ENCODE measurements at regions not wholly inside any gene's neighbourhood (a gene's known extent, or its start where the extent isn't known, plus 50 kb on each side); places are given as distances from the start of the nearest gene placed in this dataset.
"Not testable (repeated sequence)": the region's sequence is repeated elsewhere in the genome, so short reads cannot be mapped to it uniquely, and the experiment has no call there.

GRCh38 chr1:234865171-234866006 is 255.4 kb upstream of the IRF2BP2 start:
- DNase-seq (ENCODE audit: extremely low read depth in 1 of 11, low read depth in 9 of 11, low spot score in 4 of 11): no peak

- no peak for DNase-seq (ENCODE audit: extremely low read depth in 1 of 11, low read depth in 9 of 11, low spot score in 4 of 11)
Observed at GRCh38 chr1:234864116-234864515, 254.1 kb upstream of the IRF2BP2 start.

GRCh38 chr1:234863551-234863971 is 253.6 kb upstream of the IRF2BP2 start:
- DNase-seq (ENCODE audit: extremely low read depth in 1 of 11, low read depth in 9 of 11, low spot score in 4 of 11): no peak

GRCh38 chr1:234862944-234863515 is 253.1 kb upstream of the IRF2BP2 start:
- peak; percentile 56 to 89 (median 77) for DNase-seq (ENCODE audit: extremely low read depth in 1 of 11, low read depth in 9 of 11, low spot score in 4 of 11)

- DNase-seq (ENCODE audit: extremely low read depth in 1 of 11, low read depth in 9 of 11, low spot score in 4 of 11): no peak
Observed at GRCh38 chr1:234862360-234862943, 252.5 kb upstream of the IRF2BP2 start.

- no peak for DNase-seq (ENCODE audit: extremely low read depth in 1 of 11, low read depth in 9 of 11, low spot score in 4 of 11)
Observed at GRCh38 chr1:234861761-234862160, 251.8 kb upstream of the IRF2BP2 start.

- DNase-seq (ENCODE audit: extremely low read depth in 1 of 11, low read depth in 9 of 11, low spot score in 4 of 11): no peak
Observed at GRCh38 chr1:234861024-234861620, 251.1 kb upstream of the IRF2BP2 start.

- DNase-seq (ENCODE audit: extremely low read depth in 1 of 11, low read depth in 9 of 11, low spot score in 4 of 11): no peak
Observed at GRCh38 chr1:234858722-234859121, 248.7 kb upstream of the IRF2BP2 start.

GRCh38 chr1:234856845-234857245 is 246.9 kb upstream of the IRF2BP2 start:
- DNase-seq (ENCODE audit: extremely low read depth in 1 of 11, low read depth in 9 of 11, low spot score in 4 of 11): no peak

GRCh38 chr1:234855851-234856250 is 245.9 kb upstream of the IRF2BP2 start:
- no peak for DNase-seq (ENCODE audit: extremely low read depth in 1 of 11, low read depth in 9 of 11, low spot score in 4 of 11)

- DNase-seq (ENCODE audit: extremely low read depth in 1 of 11, low read depth in 9 of 11, low spot score in 4 of 11): no peak
Observed at GRCh38 chr1:234854645-234855039, 244.7 kb upstream of the IRF2BP2 start.

GRCh38 chr1:234853906-234854644 is 244.1 kb upstream of the IRF2BP2 start:
- no peak for DNase-seq (ENCODE audit: extremely low read depth in 1 of 11, low read depth in 9 of 11, low spot score in 4 of 11)

GRCh38 chr1:234852659-234853058 is 242.7 kb upstream of the IRF2BP2 start:
- no peak for DNase-seq (ENCODE audit: extremely low read depth in 1 of 11, low read depth in 9 of 11, low spot score in 4 of 11)

- no peak for DNase-seq (ENCODE audit: extremely low read depth in 1 of 11, low read depth in 9 of 11, low spot score in 4 of 11)
Observed at GRCh38 chr1:234851450-234852438, 241.8 kb upstream of the IRF2BP2 start.

GRCh38 chr1:234849832-234850231 is 239.9 kb upstream of the IRF2BP2 start:
- no peak for DNase-seq (ENCODE audit: extremely low read depth in 1 of 11, low read depth in 9 of 11, low spot score in 4 of 11)

- no peak for DNase-seq (ENCODE audit: extremely low read depth in 1 of 11, low read depth in 9 of 11, low spot score in 4 of 11)
Observed at GRCh38 chr1:234848972-234849649, 239.1 kb upstream of the IRF2BP2 start.

GRCh38 chr1:234846813-234847212 is 236.8 kb upstream of the IRF2BP2 start:
- not testable (repeated sequence) for DNase-seq (ENCODE audit: extremely low read depth in 1 of 11, low read depth in 9 of 11, low spot score in 4 of 11)

- no peak for DNase-seq (ENCODE audit: extremely low read depth in 1 of 11, low read depth in 9 of 11, low spot score in 4 of 11)
Observed at GRCh38 chr1:234845836-234846235, 235.9 kb upstream of the IRF2BP2 start.
